H9 (cell line): ENCODE measurements at regions not wholly inside any gene's neighbourhood (a gene's known extent, or its start where the extent isn't known, plus 50 kb on each side); places are given as distances from the start of the nearest gene placed in this dataset.

Experiments
- DNase-seq: peaks from one replicate; pipeline ENCODE4 v3.0.0-alpha.2; 2017
- H2AFZ ChIP-seq: one replicate; pipeline ENCODE4 v1.6.1; 2013; ENCODE audit warnings: mild to moderate bottlenecking, low read length, control low read depth, moderate library complexity
- H2AK5ac ChIP-seq: 2 replicates; pipeline ENCODE4 v1.6.1; 2013; ENCODE audit warnings: low read length, control low read depth, mixed read lengths; ENCODE audit not compliant: insufficient read length
- H2BK120ac ChIP-seq: one replicate; pipeline ENCODE4 v1.6.1; 2013; ENCODE audit warnings: low read depth, mild to moderate bottlenecking, low read length, control low read depth, inconsistent platforms; ENCODE audit not compliant: poor library complexity, severe bottlenecking
- H2BK12ac ChIP-seq: 2 replicates; pipeline ENCODE4 v1.6.1; 2013; ENCODE audit warnings: low read length, control low read depth, mixed read lengths, low read depth; ENCODE audit not compliant: insufficient read length
- H2BK15ac ChIP-seq: 2 replicates; pipeline ENCODE4 v1.6.1; 2013; ENCODE audit warnings: low read depth, low read length, control low read depth
- H2BK20ac ChIP-seq: one replicate; pipeline ENCODE4 v1.6.1; 2013; ENCODE audit warnings: low read depth, mild to moderate bottlenecking, low read length, control low read depth, inconsistent platforms; ENCODE audit not compliant: poor library complexity, severe bottlenecking
- H2BK5ac ChIP-seq: 2 replicates; pipeline ENCODE4 v1.6.1; 2013; ENCODE audit warnings: low read length, control low read depth, mixed read lengths; ENCODE audit not compliant: insufficient read length
- H3K14ac ChIP-seq: 2 replicates; pipeline ENCODE4 v1.6.1; 2013; ENCODE audit warnings: low read length, control low read depth; ENCODE audit not compliant: insufficient read depth
- H3K18ac ChIP-seq: 2 replicates; pipeline ENCODE4 v1.6.1; 2013; ENCODE audit warnings: low read depth, mild to moderate bottlenecking, mixed read lengths, low read length, control low read depth; ENCODE audit not compliant: insufficient read length
- H3K23ac ChIP-seq: 2 replicates; pipeline ENCODE4 v1.6.1; 2013; ENCODE audit warnings: low read length, control low read depth, mixed read lengths, low read depth; ENCODE audit not compliant: insufficient read length
- H3K23me2 ChIP-seq: 2 replicates; pipeline ENCODE4 v1.6.1; 2013; ENCODE audit warnings: low read depth, mild to moderate bottlenecking, mixed read lengths, low read length, control low read depth; ENCODE audit not compliant: insufficient read length, poor library complexity, severe bottlenecking
- H3K27ac ChIP-seq: 2 replicates; pipeline ENCODE4 v1.5.1; 2013; ENCODE audit warnings: low read length, control low read depth, mixed read lengths, low read depth; ENCODE audit not compliant: insufficient read length
- H3K27me3 ChIP-seq: 2 replicates; pipeline ENCODE4 v1.6.1; 2013; ENCODE audit warnings: low read length, control low read depth, inconsistent platforms; ENCODE audit not compliant: insufficient read depth
- H3K4ac ChIP-seq: 2 replicates; pipeline ENCODE4 v1.6.1; 2013; ENCODE audit warnings: low read depth, mild to moderate bottlenecking, control low read depth, inconsistent platforms, low read length, moderate library complexity
- H3K4me1 ChIP-seq: 2 replicates; pipeline ENCODE4 v1.6.1; 2013; ENCODE audit warnings: low read length, control low read depth, inconsistent platforms; ENCODE audit not compliant: insufficient read depth
- H3K4me2 ChIP-seq: 2 replicates; pipeline ENCODE4 v1.6.1; 2013; ENCODE audit warnings: low read length, control low read depth, mixed read lengths; ENCODE audit not compliant: insufficient read length, insufficient read depth
- H3K56ac ChIP-seq: 2 replicates; pipeline ENCODE4 v1.6.1; 2013; ENCODE audit warnings: low read depth, mild to moderate bottlenecking, mixed read lengths, low read length, control low read depth; ENCODE audit not compliant: insufficient read length
- H3K79me1 ChIP-seq: 2 replicates; pipeline ENCODE4 v1.6.1; 2013; ENCODE audit warnings: low read depth, mild to moderate bottlenecking, moderate library complexity, low read length, control low read depth, inconsistent platforms; ENCODE audit not compliant: insufficient read depth, poor library complexity, severe bottlenecking
- H3K79me2 ChIP-seq: 2 replicates; pipeline ENCODE4 v1.6.1; 2013; ENCODE audit warnings: low read length, control low read depth, inconsistent platforms; ENCODE audit not compliant: insufficient read depth
- H3K9ac ChIP-seq: 2 replicates; pipeline ENCODE4 v1.6.1; 2013; ENCODE audit warnings: low read length, control low read depth, mixed read lengths; ENCODE audit not compliant: insufficient read length; ENCODE audit errors: extremely low read depth
- H3K9me3 ChIP-seq: one replicate; pipeline ENCODE4 v1.6.1; 2013; ENCODE audit warnings: low read depth, low read length, inconsistent platforms; ENCODE audit not compliant: control insufficient read depth
- H3T11ph ChIP-seq: one replicate; pipeline ENCODE4 v1.6.1; 2013; ENCODE audit warnings: mild to moderate bottlenecking, low read length, control low read depth, inconsistent platforms
- H4K20me1 ChIP-seq: one replicate; pipeline ENCODE4 v1.6.1; 2013; ENCODE audit not compliant: control insufficient read depth, insufficient read length, insufficient read depth
- H4K5ac ChIP-seq: 2 replicates; pipeline ENCODE4 v1.6.1; 2013; ENCODE audit warnings: low read depth, mild to moderate bottlenecking, mixed read lengths, low read length, control low read depth; ENCODE audit not compliant: insufficient read length
- H4K8ac ChIP-seq: replicated peaks from 2 replicates; pipeline ENCODE4 v1.6.1; 2013; ENCODE audit warnings: low read length, control low read depth, mixed read lengths, low read depth; ENCODE audit not compliant: insufficient read length
- H4K91ac ChIP-seq: 2 replicates; pipeline ENCODE4 v1.6.1; 2013; ENCODE audit warnings: low read depth, mild to moderate bottlenecking, moderate library complexity, mixed read lengths, low read length, control low read depth; ENCODE audit not compliant: insufficient read length
- H3K27ac Mint-ChIP-seq, 3 experiments: 2 replicates in 2 of 3; 3 replicates in 1 of 3; pipeline ENCODE4 v1.8.0; 2020 to 2021; ENCODE audit warnings: mixed read lengths in 3 of 3, mild to moderate bottlenecking in 1 of 3, moderate library complexity in 1 of 3
- H3K27me3 Mint-ChIP-seq: 2 replicates; pipeline ENCODE4 v1.8.0; 2021; ENCODE audit warnings: low read depth, mild to moderate bottlenecking, moderate library complexity, mixed read lengths
- H3K36me3 Mint-ChIP-seq, 3 experiments: 2 replicates in 2 of 3; 3 replicates in 1 of 3; pipeline ENCODE4 v1.8.0; 2020 to 2021; ENCODE audit warnings: low read depth in 3 of 3, mixed read lengths in 3 of 3; ENCODE audit not compliant: insufficient read depth in 1 of 3
- H3K4me1 Mint-ChIP-seq, 2 experiments: 2 replicates each; pipeline ENCODE4 v1.8.0; 2020; ENCODE audit warnings: mixed read lengths in 2 of 2
- H3K4me3 Mint-ChIP-seq, 2 experiments: 2 replicates in 1 of 2; 3 replicates in 1 of 2; pipeline ENCODE4 v1.8.0; 2020 to 2021; ENCODE audit warnings: mild to moderate bottlenecking in 2 of 2, mixed read lengths in 2 of 2, moderate library complexity in 1 of 2
- H3K9me3 Mint-ChIP-seq, 2 experiments: 2 replicates in 1 of 2; 3 replicates in 1 of 2; pipeline ENCODE4 v1.8.0; 2020; ENCODE audit warnings: mild to moderate bottlenecking in 2 of 2, mixed read lengths in 2 of 2, moderate library complexity in 1 of 2
- CTCF ChIP-seq: fragments of 200-600 bp; sonication (generic); conservative IDR thresholded peaks from 3 replicates; pipeline ENCODE4 v1.8.0; 2021; ENCODE audit warnings: antibody characterized with exemption, mild to moderate bottlenecking
- WGBS: extraction: QIAGEN DNeasy Blood & Tissue Kit; methylation state at CpG from one replicate; pipeline ENCODE4 v1.1.7; 2013; ENCODE audit warnings: missing lambda C conversion rate, low lambda C conversion rate, mixed read lengths; ENCODE audit not compliant: insufficient read length; ENCODE audit errors: extremely low coverage; 5-methylcytosine and 5-hydroxymethylcytosine counted together

- H2AFZ ChIP-seq = no peak overlapping the region
- no peak overlapping the region for H2BK20ac ChIP-seq
- no peak overlapping the region for H3K9ac ChIP-seq
- WGBS = no CpG with 5 or more reads among the region's 4 CpGs
- peak overlapping the region; percentile 65; the same call in 1 of the 2 replicates for H2BK15ac ChIP-seq
- no peaks in the 10 kb centered on the region for H3K79me1 ChIP-seq
- no peak overlapping the region for H2AK5ac ChIP-seq
- H3K4ac ChIP-seq = no peak overlapping the region
- H3K23me2 ChIP-seq = no peaks in the 10 kb centered on the region
- no peak overlapping the region for H4K91ac ChIP-seq
- no peak for TF ChIP-seq CTCF
- no peak overlapping the region for H2BK120ac ChIP-seq
- no peak overlapping the region for H3K14ac ChIP-seq
- Mint-ChIP-seq H3K36me3 (no peaks in the 10 kb centered on the region), H3K9me3 (no peaks in the 10 kb centered on the region), H3K4me3 (no peak overlapping the region), H3K27ac (no peak overlapping the region; a peak in 1 of 7 replicates), H3K27me3 (peaks cover 3% of the 10 kb centered on the region; the same call in 1 of the 2 replicates), H3K4me1 (peaks cover 14 to 15% of the 10 kb centered on the region in 2 experiments; a peak in 3 of 4 replicates)
- H4K5ac ChIP-seq = no peak overlapping the region
- H3K79me2 ChIP-seq = no peaks in the 10 kb centered on the region
- no peak overlapping the region for H4K8ac ChIP-seq
- no peak overlapping the region for H3K18ac ChIP-seq
- H2BK5ac ChIP-seq = no peak overlapping the region
- H4K20me1 ChIP-seq = no peaks in the 10 kb centered on the region
- no peak overlapping the region for H3K4me2 ChIP-seq
- H3K27me3 ChIP-seq = no peaks in the 10 kb centered on the region
- no peak overlapping the region for H3K27ac ChIP-seq
- H3K4me1 ChIP-seq = peaks cover 3% of the 10 kb centered on the region; the same call in 1 of the 2 replicates
- H3T11ph ChIP-seq = no peak overlapping the region
- H2BK12ac ChIP-seq = no peak overlapping the region
- H3K56ac ChIP-seq = no peak overlapping the region
- H3K9me3 ChIP-seq = no peaks in the 10 kb centered on the region
- H3K23ac ChIP-seq = no peak overlapping the region
- DNase-seq = no peak
Measured at GRCh38 chr15:31970007-31970406, 60.3 kb upstream of the CHRNA7 start.
